Endothelial cell of umbilical vein (primary cell): ENCODE measurements at regions not wholly inside any gene's neighbourhood (a gene's known extent, or its start where the extent isn't known, plus 50 kb on each side); places are given as distances from the start of the nearest gene placed in this dataset.

Experiments
- BruUV-seq: library from RNA; stranded (reverse); fragments of 400-500 nt; replicated peaks from 2 replicates; lab custom pipeline; 2021; lab: Mats Ljungman, UMichigan
- CTCF ChIA-PET: fragments of 300-600, 350-600 bp; sonication (Branson Sonifier 250); formaldehyde crosslinking; loops from one replicate; lab custom pipeline; 2021; ENCODE audit warnings: antibody characterized with exemption, inconsistent platforms; lab: Charles Lee
- POLR2A ChIA-PET: fragments of 300-600, 350-600 bp; sonication (Branson Sonifier 250); formaldehyde crosslinking; loops from one replicate; lab custom pipeline; 2021; ENCODE audit warnings: antibody characterized with exemption, inconsistent platforms; lab: Charles Lee
- DNase-seq: peaks from one replicate; pipeline ENCODE4 v3.0.0-alpha.2; 2011; ENCODE audit warnings: low read depth, low spot score
- FAIRE-seq: peaks from 2 replicates; lab custom pipeline; 2011; peaks lifted over from hg19 to GRCh38; lab: Jason Lieb, UNC
- H2AFZ ChIP-seq: 2 replicates; pipeline ENCODE4 v1.6.0; 2012; ENCODE audit warnings: low read depth, low read length, control low read depth, inconsistent platforms
- H3K27ac ChIP-seq: 2 replicates; pipeline ENCODE4 v1.5.1; 2011; ENCODE audit warnings: low read depth, mild to moderate bottlenecking, control low read depth, low read length, moderate library complexity; ENCODE audit not compliant: insufficient read depth
- H3K27me3 ChIP-seq, 2 experiments: 2 replicates each; pipeline versions ENCODE4 v1.6.0 to v1.6.1; 2011; ENCODE audit warnings: low read length in 2 of 2, mixed read lengths in 1 of 2; ENCODE audit not compliant: control insufficient read depth in 2 of 2, insufficient read depth in 2 of 2
- H3K36me3 ChIP-seq, 2 experiments: 2 replicates in 1 of 2; 3 replicates in 1 of 2; pipeline ENCODE4 v1.5.1; 2011; ENCODE audit warnings: low read length in 2 of 2, mild to moderate bottlenecking in 1 of 2, moderate library complexity in 1 of 2; ENCODE audit not compliant: control insufficient read depth in 2 of 2, insufficient read depth in 2 of 2; ENCODE audit errors: extremely low read depth in 1 of 2
- H3K4me1 ChIP-seq: 3 replicates; pipeline ENCODE4 v1.5.1; 2011; ENCODE audit warnings: mild to moderate bottlenecking, low read length; ENCODE audit not compliant: control insufficient read depth, insufficient read depth; ENCODE audit errors: extremely low read depth
- H3K4me2 ChIP-seq: 2 replicates; pipeline ENCODE4 v1.6.1; 2011; ENCODE audit warnings: low read length, control low read depth, mixed read lengths; ENCODE audit not compliant: insufficient read depth
- H3K4me3 ChIP-seq, 3 experiments: fragments of 200-600 bp in 1 of 3; sonication (generic), shearing (Covaris generic) in 1 of 3; replicated peaks in 1 of 3; 2 replicates each; pipeline ENCODE4 v1.5.1; 2011 to 2016; ENCODE audit warnings: control low read depth in 3 of 3, low read length in 3 of 3, mild to moderate bottlenecking in 2 of 3, inconsistent platforms in 1 of 3, low read depth in 1 of 3, moderate library complexity in 1 of 3; ENCODE audit not compliant: insufficient read depth in 1 of 3
- H3K79me2 ChIP-seq: 2 replicates; pipeline ENCODE4 v1.6.0; 2012; ENCODE audit warnings: low read length, inconsistent platforms; ENCODE audit not compliant: control insufficient read depth, insufficient read depth
- H3K9ac ChIP-seq: replicated peaks from 2 replicates; pipeline ENCODE3; 2011; ENCODE audit warnings: low read length, control low read depth; ENCODE audit not compliant: insufficient read depth; ENCODE audit errors: extremely low read depth
- H3K9me1 ChIP-seq: replicated peaks from 3 replicates; pipeline ENCODE4 v1.6.0; 2011; ENCODE audit warnings: mild to moderate bottlenecking, low read length; ENCODE audit not compliant: control insufficient read depth, insufficient read depth; ENCODE audit errors: extremely low read depth
- H3K9me3 ChIP-seq: replicated peaks from 2 replicates; pipeline ENCODE4 v1.5.1; 2012; ENCODE audit warnings: low read length, inconsistent platforms; ENCODE audit not compliant: control insufficient read depth, insufficient read depth
- H4K20me1 ChIP-seq: replicated peaks from 2 replicates; pipeline ENCODE3; 2011; ENCODE audit warnings: mild to moderate bottlenecking, low read length; ENCODE audit not compliant: control insufficient read depth, insufficient read depth; ENCODE audit errors: extremely low read depth
- CTCF ChIP-seq, 2 donors: IDR thresholded peaks; 1 replicate in 1 of 2; 2 replicates in 1 of 2; pipeline ENCODE4 v1.5.1; 2011; ENCODE audit warnings: low read length in 2 of 2, mild to moderate bottlenecking in 2 of 2, moderate library complexity in 2 of 2, control low read depth in 1 of 2, inconsistent platforms in 1 of 2, low read depth in 1 of 2; ENCODE audit not compliant: insufficient read depth in 1 of 2; ENCODE audit errors: extremely low read depth in 1 of 2
- EZH2 ChIP-seq: IDR thresholded peaks from 2 replicates; pipeline ENCODE4 v1.6.1; 2012; ENCODE audit warnings: borderline replicate concordance, low read depth, mild to moderate bottlenecking, moderate library complexity, low read length, inconsistent platforms; ENCODE audit not compliant: severe bottlenecking
- FOS ChIP-seq: IDR thresholded peaks from 2 replicates; pipeline ENCODE4 v1.6.1; 2011; ENCODE audit warnings: mild to moderate bottlenecking, low read length, moderate library complexity, borderline replicate concordance; ENCODE audit not compliant: insufficient read depth
- GATA2 ChIP-seq: IDR thresholded peaks from 2 replicates; pipeline ENCODE4 v1.7.0; 2011; ENCODE audit warnings: low read depth, mild to moderate bottlenecking, moderate library complexity, mixed read lengths, low read length; ENCODE audit not compliant: insufficient read length, insufficient read depth
- JUN ChIP-seq: IDR thresholded peaks from 2 replicates; pipeline ENCODE4 v1.6.1; 2011; ENCODE audit warnings: borderline replicate concordance, low read depth; ENCODE audit not compliant: insufficient read length, insufficient read depth
- MAX ChIP-seq: IDR thresholded peaks from 2 replicates; pipeline ENCODE4 v1.6.1; 2011; ENCODE audit not compliant: insufficient read depth, insufficient read length
- MYC ChIP-seq: IDR thresholded peaks from one replicate; pipeline ENCODE4 v1.6.1; 2011; ENCODE audit warnings: mild to moderate bottlenecking, low read depth, low read length
- POLR2A ChIP-seq: IDR thresholded peaks from 2 replicates; pipeline ENCODE4 v1.6.1; 2012; ENCODE audit warnings: low read depth, mild to moderate bottlenecking, control low read depth, low read length
- POLR2AphosphoS5 ChIP-seq: IDR thresholded peaks from 2 replicates; pipeline ENCODE4 v1.6.1; 2012; ENCODE audit warnings: low read depth, mild to moderate bottlenecking, control low read depth, low read length, moderate library complexity; ENCODE audit not compliant: insufficient read depth
- dilution Hi-C: fragments of 300-500 bp; cut with MboI; formaldehyde crosslinking; loops from one replicate; pipeline ENCODE4 v1.15.0; 2019; ENCODE audit warnings: low sequenced_read_pairs; ENCODE audit not compliant: extremely low pct_ligation_motif_present
- intact Hi-C: fragments of 100-400 bp; cut with micrococcal nuclease; formaldehyde crosslinking; loops from one replicate; pipeline ENCODE4 v1.10.0; 2022

- Histone ChIP-seq H3K9ac (no peak overlapping the region), H3K4me1 (no peaks in the 10 kb centered on the region), H3K9me3 (no peaks in the 10 kb centered on the region), H3K79me2 (no peaks in the 10 kb centered on the region), H3K36me3 (no peaks in the 10 kb centered on the region), H2AFZ (no peak overlapping the region), H4K20me1 (no peaks in the 10 kb centered on the region), H3K4me3 (no peak overlapping the region), H3K27ac (no peak overlapping the region), H3K4me2 (no peak overlapping the region), H3K9me1 (no peaks in the 10 kb centered on the region), H3K27me3 (no peaks in the 10 kb centered on the region)
- FAIRE-seq = no peak
- ChIA-PET POLR2A (no interaction called here), CTCF (interaction anchor here (2.6 kb wide), 1 partner anchor 8 kb away, joined by 7 read pairs; no protein-coding TSS in a partner anchor)
- DNase-seq = no peak
- no peak for TF ChIP-seq POLR2AphosphoS5
- no peak for TF ChIP-seq MYC
- TF ChIP-seq MAX = no peak
- TF ChIP-seq FOS = no peak
- no peak for TF ChIP-seq CTCF (IDR thresholded peaks at IDR 0.05; ENCODE audit: extremely low read depth in 1 of 2, insufficient read depth in 1 of 2, low read depth in 1 of 2, low read length in 2 of 2)
- TF ChIP-seq GATA2 = no peak
- no peak for TF ChIP-seq JUN
- no peak for TF ChIP-seq EZH2
- TF ChIP-seq POLR2A = no peak
- dilution Hi-C loops = no loop called here
- no TSS peak for BruUV-seq
- intact Hi-C loops = no loop called here
Observed at GRCh38 chr15:44861439-44861910, 95.0 kb upstream of the TERB2 start.
